ENCODE measurements at regions not wholly inside any gene's neighbourhood (a gene's known extent, or its start where the extent isn't known, plus 50 kb on each side); places are given as distances from the start of the nearest gene placed in this dataset.

DNA sequence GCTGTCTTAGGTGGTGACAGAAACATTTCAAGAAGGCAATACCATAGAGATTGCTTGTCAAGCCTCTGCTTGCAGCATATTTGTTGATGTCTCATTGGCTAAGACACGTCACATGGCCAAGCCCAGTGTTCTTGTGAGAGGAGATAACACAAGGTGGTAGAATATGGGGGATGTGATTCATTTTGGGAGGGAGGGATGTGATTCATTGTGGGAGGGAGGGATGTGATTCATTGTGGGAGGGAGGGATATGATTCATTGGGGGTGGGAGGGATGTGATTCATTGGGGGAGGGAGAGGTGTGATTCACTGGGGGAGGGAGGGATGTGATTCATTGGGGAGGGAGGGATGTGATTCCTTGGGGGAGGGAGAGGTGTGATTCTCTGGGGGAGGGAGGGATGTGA lies 470.5 kb upstream of the SALL1 start:
- no peaks in the 10 kb centered on the region for H3K27me3 ChIP-seq
- no peaks in the 10 kb centered on the region for H3K79me2 ChIP-seq
- WGBS (ENCODE audit: low lambda C conversion rate, missing lambda C conversion rate): 100% methylated on average over 1 of the region's 1 CpG
- no peaks in the 10 kb centered on the region for H3K36me3 ChIP-seq (replicated peaks; ENCODE audit: insufficient read depth, low read depth)
- H4K20me1 ChIP-seq (ENCODE audit: insufficient read depth, poor library complexity, severe bottlenecking): no peaks in the 10 kb centered on the region
- DNase-seq (ENCODE audit: low spot score): no peak
- no peaks in the 10 kb centered on the region for H3K9me2 ChIP-seq (replicated peaks; ENCODE audit: insufficient read depth)
- no peak overlapping the region for H2AFZ ChIP-seq
- H3K4me3 ChIP-seq: no peak overlapping the region
- H3K27ac ChIP-seq: no peak overlapping the region
- TF ChIP-seq EZH2phosphoT487 (IDR thresholded peaks at IDR 0.05; ENCODE audit: low read depth, severe bottlenecking, unreplicated experiment) (no peak), EZH2 (IDR thresholded peaks at IDR 0.05; ENCODE audit: borderline replicate concordance) (no peak)
- TF ChIP-seq, protein P1, sequence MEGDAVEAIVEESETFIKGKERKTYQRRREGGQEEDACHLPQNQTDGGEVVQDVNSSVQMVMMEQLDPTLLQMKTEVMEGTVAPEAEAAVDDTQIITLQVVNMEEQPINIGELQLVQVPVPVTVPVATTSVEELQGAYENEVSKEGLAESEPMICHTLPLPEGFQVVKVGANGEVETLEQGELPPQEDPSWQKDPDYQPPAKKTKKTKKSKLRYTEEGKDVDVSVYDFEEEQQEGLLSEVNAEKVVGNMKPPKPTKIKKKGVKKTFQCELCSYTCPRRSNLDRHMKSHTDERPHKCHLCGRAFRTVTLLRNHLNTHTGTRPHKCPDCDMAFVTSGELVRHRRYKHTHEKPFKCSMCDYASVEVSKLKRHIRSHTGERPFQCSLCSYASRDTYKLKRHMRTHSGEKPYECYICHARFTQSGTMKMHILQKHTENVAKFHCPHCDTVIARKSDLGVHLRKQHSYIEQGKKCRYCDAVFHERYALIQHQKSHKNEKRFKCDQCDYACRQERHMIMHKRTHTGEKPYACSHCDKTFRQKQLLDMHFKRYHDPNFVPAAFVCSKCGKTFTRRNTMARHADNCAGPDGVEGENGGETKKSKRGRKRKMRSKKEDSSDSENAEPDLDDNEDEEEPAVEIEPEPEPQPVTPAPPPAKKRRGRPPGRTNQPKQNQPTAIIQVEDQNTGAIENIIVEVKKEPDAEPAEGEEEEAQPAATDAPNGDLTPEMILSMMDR (IDR thresholded peaks at IDR 0.05; ENCODE audit: poor library complexity): no peak
- H3K4me1 ChIP-seq (ENCODE audit: insufficient read depth): peaks cover 4% of the 10 kb centered on the region
- H3K9me3 ChIP-seq (ENCODE audit: low read depth): no peaks in the 10 kb centered on the region
- H3K4me2 ChIP-seq: no peak overlapping the region

DNA sequence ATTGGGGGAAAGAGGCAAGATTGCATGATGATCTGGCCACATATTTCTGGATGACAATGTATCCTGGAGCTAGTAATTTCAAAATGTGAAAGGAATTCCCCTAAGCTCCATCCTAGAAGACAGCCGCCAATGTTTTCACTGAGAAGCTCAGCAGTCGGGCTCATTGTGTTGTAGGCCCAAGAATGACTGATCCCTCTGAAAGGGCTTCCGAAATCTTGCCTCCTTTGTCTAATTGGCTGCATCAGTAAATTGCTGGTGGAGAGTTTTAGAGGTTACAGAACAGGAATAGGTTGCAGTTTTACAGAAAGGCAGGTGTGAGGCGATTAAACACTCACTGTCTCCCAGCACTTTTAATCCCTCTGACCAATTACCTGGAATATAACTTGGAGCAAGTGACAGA lies 464.1 kb upstream of the SALL1 start:
- Histone ChIP-seq H3K4me1 (ENCODE audit: insufficient read depth) (no peaks in the 10 kb centered on the region), H3K27me3 (no peaks in the 10 kb centered on the region), H2AFZ (no peak overlapping the region), H3K36me3 (replicated peaks; ENCODE audit: insufficient read depth, low read depth) (no peaks in the 10 kb centered on the region), H3K4me2 (no peak overlapping the region), H3K9me2 (replicated peaks; ENCODE audit: insufficient read depth) (no peaks in the 10 kb centered on the region), H4K20me1 (ENCODE audit: insufficient read depth, poor library complexity, severe bottlenecking) (no peaks in the 10 kb centered on the region), H3K27ac (no peak overlapping the region), H3K79me2 (no peaks in the 10 kb centered on the region), H3K9me3 (ENCODE audit: low read depth) (no peaks in the 10 kb centered on the region), H3K4me3 (no peak overlapping the region)
- WGBS (ENCODE audit: low lambda C conversion rate, missing lambda C conversion rate): 94% methylated on average over 4 of the region's 4 CpGs
- no peak for TF ChIP-seq EZH2phosphoT487 (IDR thresholded peaks at IDR 0.05; ENCODE audit: low read depth, severe bottlenecking, unreplicated experiment)
- TF ChIP-seq, protein P1 (IDR thresholded peaks at IDR 0.05; ENCODE audit: poor library complexity): no peak
- no peak for TF ChIP-seq EZH2 (IDR thresholded peaks at IDR 0.05; ENCODE audit: borderline replicate concordance)
- no peak for DNase-seq (ENCODE audit: low spot score)

DNA sequence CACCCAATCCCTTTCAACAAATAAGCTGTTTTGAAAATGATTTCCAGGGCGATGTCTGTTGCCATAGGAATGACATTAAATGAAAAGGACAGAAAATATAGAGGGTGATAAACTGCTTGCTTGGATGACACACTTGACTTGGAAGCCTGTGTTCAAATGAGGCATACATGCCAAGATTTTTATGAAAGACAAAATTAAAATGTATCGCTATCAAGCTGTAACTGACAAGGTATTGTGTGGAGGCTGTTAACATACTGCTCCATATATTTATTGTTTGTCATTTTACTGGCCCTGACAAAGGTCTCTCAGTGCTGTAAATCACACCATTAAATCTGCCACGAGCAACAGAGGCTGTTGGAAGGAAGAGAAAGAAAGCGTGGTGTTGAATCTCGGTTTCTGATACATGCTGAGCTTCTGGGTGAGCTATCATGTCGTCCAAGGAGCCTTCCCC lies 456.2 kb upstream of the SALL1 start:
- Histone ChIP-seq H3K36me3 (replicated peaks; ENCODE audit: insufficient read depth, low read depth) (no peaks in the 10 kb centered on the region), H3K27me3 (no peaks in the 10 kb centered on the region), H3K79me2 (no peaks in the 10 kb centered on the region), H3K4me3 (no peak overlapping the region), H3K4me2 (no peak overlapping the region), H2AFZ (no peak overlapping the region), H3K9me2 (replicated peaks; ENCODE audit: insufficient read depth) (no peaks in the 10 kb centered on the region), H3K4me1 (ENCODE audit: insufficient read depth) (no peaks in the 10 kb centered on the region), H3K27ac (no peak overlapping the region), H4K20me1 (ENCODE audit: insufficient read depth, poor library complexity, severe bottlenecking) (no peaks in the 10 kb centered on the region), H3K9me3 (ENCODE audit: low read depth) (no peaks in the 10 kb centered on the region)
- WGBS (ENCODE audit: low lambda C conversion rate, missing lambda C conversion rate): 78% methylated on average over 6 of the region's 6 CpGs
- TF ChIP-seq, protein P1 (IDR thresholded peaks at IDR 0.05; ENCODE audit: poor library complexity): no peak
- TF ChIP-seq EZH2phosphoT487 (IDR thresholded peaks at IDR 0.05; ENCODE audit: low read depth, severe bottlenecking, unreplicated experiment): no peak
- TF ChIP-seq EZH2 (IDR thresholded peaks at IDR 0.05; ENCODE audit: borderline replicate concordance): no peak
- no peak for DNase-seq (ENCODE audit: low spot score)

DNA sequence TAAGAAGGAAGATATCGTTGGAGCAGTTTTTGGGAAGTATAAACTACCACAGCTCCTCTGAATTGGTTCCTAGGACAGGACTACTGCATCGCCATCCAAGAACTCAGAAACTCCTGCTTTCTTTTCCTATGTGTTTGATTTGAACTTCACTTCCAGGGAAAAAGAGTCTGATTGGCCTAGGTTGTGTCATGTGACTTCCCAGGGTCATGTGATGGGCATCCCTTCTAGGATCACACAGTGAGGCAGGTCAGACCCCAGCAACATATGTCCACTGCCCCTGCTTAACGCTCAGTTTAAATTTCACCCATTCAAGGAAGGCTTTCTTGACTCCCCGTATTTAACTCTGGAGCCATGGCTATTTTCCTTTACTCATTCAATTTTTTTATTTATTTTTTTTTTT lies 445.2 kb upstream of the SALL1 start:
- no peak for DNase-seq (ENCODE audit: low spot score)
- WGBS (ENCODE audit: low lambda C conversion rate, missing lambda C conversion rate): 94% methylated on average over 4 of the region's 4 CpGs
- no peak overlapping the region for H2AFZ ChIP-seq

More for the DNA sequence above, 445.2 kb upstream of the SALL1 start:
- Histone ChIP-seq H3K27ac (no peak overlapping the region), H3K9me2 (replicated peaks; ENCODE audit: insufficient read depth) (no peaks in the 10 kb centered on the region), H3K79me2 (no peaks in the 10 kb centered on the region), H3K27me3 (no peaks in the 10 kb centered on the region), H3K9me3 (ENCODE audit: low read depth) (no peaks in the 10 kb centered on the region), H4K20me1 (ENCODE audit: insufficient read depth, poor library complexity, severe bottlenecking) (no peaks in the 10 kb centered on the region), H3K4me2 (no peak overlapping the region), H3K4me3 (no peak overlapping the region), H3K4me1 (ENCODE audit: insufficient read depth) (no peaks in the 10 kb centered on the region), H3K36me3 (replicated peaks; ENCODE audit: insufficient read depth, low read depth) (no peaks in the 10 kb centered on the region)
- TF ChIP-seq, protein P1 (IDR thresholded peaks at IDR 0.05; ENCODE audit: poor library complexity): no peak
